ENCODE measurements at regions not wholly inside any gene's neighbourhood (a gene's known extent, or its start where the extent isn't known, plus 50 kb on each side); places are given as distances from the start of the nearest gene placed in this dataset.

DNA sequence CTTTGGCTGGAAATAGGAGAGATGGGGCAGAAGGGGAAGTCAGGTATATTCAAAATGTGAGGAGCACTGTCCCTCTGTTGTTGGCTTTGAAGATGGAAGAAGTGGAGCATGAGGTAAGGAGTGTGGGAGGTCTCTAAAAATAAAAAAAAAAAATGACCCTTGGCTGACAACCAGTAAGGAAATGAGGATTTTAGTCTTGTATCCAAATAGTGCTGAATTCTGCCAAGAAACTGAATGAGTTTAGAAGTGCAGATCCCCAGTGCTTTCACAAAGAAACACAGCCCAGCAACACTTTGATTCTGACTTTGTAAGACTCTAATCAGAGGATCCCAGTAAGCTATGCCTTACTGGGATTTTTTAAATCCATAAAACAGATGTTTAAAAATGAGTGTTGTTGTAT is 367.9 kb downstream of the CYLC2 start:
- DNase-seq (no peak), ATAC-seq (no peak)
- H3K4me3 ChIP-seq: no peak overlapping the region
- TF ChIP-seq, protein P1, sequence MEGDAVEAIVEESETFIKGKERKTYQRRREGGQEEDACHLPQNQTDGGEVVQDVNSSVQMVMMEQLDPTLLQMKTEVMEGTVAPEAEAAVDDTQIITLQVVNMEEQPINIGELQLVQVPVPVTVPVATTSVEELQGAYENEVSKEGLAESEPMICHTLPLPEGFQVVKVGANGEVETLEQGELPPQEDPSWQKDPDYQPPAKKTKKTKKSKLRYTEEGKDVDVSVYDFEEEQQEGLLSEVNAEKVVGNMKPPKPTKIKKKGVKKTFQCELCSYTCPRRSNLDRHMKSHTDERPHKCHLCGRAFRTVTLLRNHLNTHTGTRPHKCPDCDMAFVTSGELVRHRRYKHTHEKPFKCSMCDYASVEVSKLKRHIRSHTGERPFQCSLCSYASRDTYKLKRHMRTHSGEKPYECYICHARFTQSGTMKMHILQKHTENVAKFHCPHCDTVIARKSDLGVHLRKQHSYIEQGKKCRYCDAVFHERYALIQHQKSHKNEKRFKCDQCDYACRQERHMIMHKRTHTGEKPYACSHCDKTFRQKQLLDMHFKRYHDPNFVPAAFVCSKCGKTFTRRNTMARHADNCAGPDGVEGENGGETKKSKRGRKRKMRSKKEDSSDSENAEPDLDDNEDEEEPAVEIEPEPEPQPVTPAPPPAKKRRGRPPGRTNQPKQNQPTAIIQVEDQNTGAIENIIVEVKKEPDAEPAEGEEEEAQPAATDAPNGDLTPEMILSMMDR (IDR thresholded peaks at IDR 0.05): no peak
- H3K27ac ChIP-seq: no peak overlapping the region
- peaks cover 0 to 6% of the 10 kb centered on the region in 2 donors for H3K9me3 ChIP-seq
- intact Hi-C loops (cut with DNase I): no loop called here
- no peaks in the 10 kb centered on the region for H3K36me3 ChIP-seq
- no peaks in the 10 kb centered on the region for H3K27me3 ChIP-seq
- H3K4me1 ChIP-seq: no peaks in the 10 kb centered on the region

DNA sequence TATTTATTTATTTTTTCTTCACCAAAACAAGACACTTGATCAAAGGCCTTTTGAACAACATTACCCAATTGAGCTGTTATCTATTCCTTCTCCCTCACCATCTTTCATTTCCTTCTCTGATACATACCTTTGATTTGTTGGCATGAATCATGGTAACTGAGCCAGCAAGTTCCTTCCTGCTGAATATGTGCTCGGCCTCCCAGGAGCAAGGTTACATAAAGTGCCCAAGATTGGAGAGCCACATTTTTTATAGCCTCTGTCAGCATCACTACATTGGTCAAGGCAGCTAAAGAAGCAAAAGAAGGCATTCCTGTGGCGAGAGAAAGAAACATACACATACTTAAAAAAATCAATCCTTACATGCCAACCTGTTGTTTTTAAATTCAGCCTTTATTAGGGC is 369.6 kb downstream of the CYLC2 start:
- Histone ChIP-seq H3K27me3 (no peaks in the 10 kb centered on the region), H3K36me3 (no peaks in the 10 kb centered on the region), H3K27ac (no peak overlapping the region), H3K4me1 (no peaks in the 10 kb centered on the region), H3K9me3 (peaks cover 0 to 1% of the 10 kb centered on the region in 2 donors), H3K4me3 (no peak overlapping the region)
- DNase-seq (no peak), ATAC-seq (peak; percentile 37)
- TF ChIP-seq, protein P1 (IDR thresholded peaks at IDR 0.05): no peak
- intact Hi-C loops (cut with DNase I): no loop called here

DNA sequence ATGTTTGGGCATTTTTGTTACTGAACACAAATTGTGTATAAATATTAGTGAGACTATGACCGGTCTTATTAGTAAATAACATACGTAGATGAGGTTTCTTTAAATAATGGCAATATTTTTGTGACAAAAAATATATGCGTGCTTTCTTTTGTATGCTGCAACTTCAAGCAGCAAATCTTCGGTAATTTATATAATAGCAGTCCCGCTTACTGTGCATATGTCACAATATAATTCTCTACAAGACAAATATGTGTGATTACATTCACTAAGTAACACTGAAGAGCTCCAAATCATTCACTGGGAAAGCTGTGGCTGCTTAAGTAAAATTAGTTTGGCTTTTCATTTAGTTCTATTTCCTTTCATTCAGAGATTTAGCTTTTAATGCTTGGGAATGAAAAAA is 376.0 kb downstream of the CYLC2 start:
- TF ChIP-seq, protein P1 (IDR thresholded peaks at IDR 0.05): no peak
- DNase-seq: no peak
- no peaks in the 10 kb centered on the region for H3K36me3 ChIP-seq
- intact Hi-C loops (cut with DNase I): no loop called here
- H3K4me1 ChIP-seq: no peaks in the 10 kb centered on the region
- ATAC-seq: no peak
- no peaks in the 10 kb centered on the region for H3K27me3 ChIP-seq
- H3K9me3 ChIP-seq: peaks cover 0 to 1% of the 10 kb centered on the region in 2 donors
- no peak overlapping the region for H3K4me3 ChIP-seq
- no peak overlapping the region for H3K27ac ChIP-seq

DNA sequence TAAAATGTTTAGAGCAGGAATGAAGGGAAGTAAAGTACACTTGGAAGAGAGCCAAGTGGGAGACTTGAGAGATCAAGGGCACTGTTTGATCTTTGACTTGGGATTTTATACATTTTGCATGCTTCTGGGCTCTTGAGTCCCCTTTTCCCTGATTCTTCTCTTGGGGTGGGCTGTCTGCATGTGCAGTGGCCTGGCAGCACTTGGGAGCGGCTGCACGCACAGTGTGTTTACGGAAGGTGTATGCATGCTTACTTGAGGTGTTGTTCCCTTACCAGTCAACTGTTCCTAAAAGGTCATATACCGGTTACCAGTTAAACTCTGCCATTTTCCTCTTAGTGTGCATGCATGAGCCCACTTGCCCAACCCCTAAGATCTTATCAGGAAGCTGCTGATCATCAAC is 377.7 kb downstream of the CYLC2 start:
- Histone ChIP-seq H3K27ac (no peak overlapping the region), H3K27me3 (no peaks in the 10 kb centered on the region), H3K9me3 (peaks cover 0 to 1% of the 10 kb centered on the region in 2 donors), H3K4me1 (no peaks in the 10 kb centered on the region), H3K4me3 (no peak overlapping the region), H3K36me3 (no peaks in the 10 kb centered on the region)
- TF ChIP-seq, protein P1 (IDR thresholded peaks at IDR 0.05): no peak
- no peak for ATAC-seq
- DNase-seq: no peak
- intact Hi-C loops (cut with DNase I): no loop called here

DNA sequence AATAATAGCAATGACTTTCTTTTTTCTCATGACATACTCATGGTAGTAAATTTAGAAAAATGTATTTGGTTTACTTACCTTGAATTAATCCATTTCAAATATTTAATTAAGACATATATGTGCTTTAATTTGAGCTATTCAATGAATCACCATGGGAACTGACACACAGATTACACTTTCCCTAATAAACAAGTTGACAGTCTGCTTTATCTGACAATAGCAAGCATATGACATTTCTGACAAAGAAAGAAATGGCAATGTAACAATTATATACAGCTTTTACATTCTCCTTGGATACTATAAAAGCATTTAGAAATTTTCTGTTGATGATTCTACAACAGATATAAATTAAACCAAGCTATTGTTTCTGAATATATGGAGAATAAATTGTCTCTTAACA is 382.5 kb downstream of the CYLC2 start:
- Histone ChIP-seq H3K27ac (no peak overlapping the region), H3K27me3 (no peaks in the 10 kb centered on the region), H3K9me3 (no peaks in the 10 kb centered on the region), H3K4me3 (no peak overlapping the region), H3K36me3 (no peaks in the 10 kb centered on the region), H3K4me1 (no peaks in the 10 kb centered on the region)
- intact Hi-C loops (cut with DNase I): no loop called here
- DNase-seq: no peak
- TF ChIP-seq, protein P1 (IDR thresholded peaks at IDR 0.05): no peak
- no peak for ATAC-seq
